NB4 (cell line): ENCODE measurements at regions not wholly inside any gene's neighbourhood (a gene's known extent, or its start where the extent isn't known, plus 50 kb on each side); places are given as distances from the start of the nearest gene placed in this dataset.

Source experiments
- DNase-seq: peaks from one replicate; pipeline ENCODE4 v3.0.0; 2010; ENCODE audit warnings: low read depth
- H3K4me3 ChIP-seq: one replicate; pipeline ENCODE4 v1.5.1; 2011; ENCODE audit warnings: mild to moderate bottlenecking, low read depth, low read length, moderate library complexity
- CTCF ChIP-seq: IDR thresholded peaks from one replicate; pipeline ENCODE4 v1.5.1; 2012; ENCODE audit warnings: low read depth, low read length
- MAX ChIP-seq: IDR thresholded peaks from 2 replicates; pipeline ENCODE4 v1.6.1; 2011; ENCODE audit warnings: low read depth, low read length
- MYC ChIP-seq: IDR thresholded peaks from 2 replicates; pipeline ENCODE4 v1.6.1; 2011; ENCODE audit warnings: low read depth, low read length
- POLR2A ChIP-seq: IDR thresholded peaks from 2 replicates; pipeline ENCODE4 v1.6.1; 2011; ENCODE audit warnings: mild to moderate bottlenecking; ENCODE audit not compliant: insufficient read length; ENCODE audit errors: extremely low read depth

- TF ChIP-seq MYC: no peak
- no peak for TF ChIP-seq POLR2A
- no peak for TF ChIP-seq CTCF
- no peak for TF ChIP-seq MAX
- DNase-seq: no peak
- no peak overlapping the region for H3K4me3 ChIP-seq
These were observed 208.7 kb upstream of the LRIG1 start for GRCh38 chr3:66709532-66709931.

- TF ChIP-seq MYC (no peak), MAX (no peak), CTCF (no peak), POLR2A (no peak)
- H3K4me3 ChIP-seq: no peak overlapping the region
- DNase-seq: no peak
These were observed 211.4 kb upstream of the LRIG1 start for GRCh38 chr3:66712210-66712609.

- H3K4me3 ChIP-seq: no peak overlapping the region
- no peak for DNase-seq
- no peak for TF ChIP-seq MYC
- no peak for TF ChIP-seq CTCF
- TF ChIP-seq POLR2A: no peak
- no peak for TF ChIP-seq MAX
These were observed 213.1 kb upstream of the LRIG1 start for GRCh38 chr3:66713921-66714320.

GRCh38 chr3:66715806-66716205, 215.0 kb upstream of the LRIG1 start:
- TF ChIP-seq MAX: no peak
- TF ChIP-seq CTCF: no peak
- TF ChIP-seq POLR2A: no peak
- TF ChIP-seq MYC: no peak
- DNase-seq: no peak
- no peak overlapping the region for H3K4me3 ChIP-seq

- no peak overlapping the region for H3K4me3 ChIP-seq
- DNase-seq: no peak
- no peak for TF ChIP-seq MYC
- no peak for TF ChIP-seq MAX
- no peak for TF ChIP-seq CTCF
- TF ChIP-seq POLR2A: no peak
These were observed 217.0 kb upstream of the LRIG1 start for GRCh38 chr3:66717806-66718205.

- DNase-seq: no peak
These were observed 219.1 kb upstream of the LRIG1 start for GRCh38 chr3:66719796-66720356.

More at GRCh38 chr3:66719796-66720356, 219.1 kb upstream of the LRIG1 start:
- H3K4me3 ChIP-seq: no peak overlapping the region
- TF ChIP-seq POLR2A (no peak), MYC (no peak), CTCF (no peak), MAX (no peak)
